ENCODE measurements at regions not wholly inside any gene's neighbourhood (a gene's known extent, or its start where the extent isn't known, plus 50 kb on each side); places are given as distances from the start of the nearest gene placed in this dataset.

DNA sequence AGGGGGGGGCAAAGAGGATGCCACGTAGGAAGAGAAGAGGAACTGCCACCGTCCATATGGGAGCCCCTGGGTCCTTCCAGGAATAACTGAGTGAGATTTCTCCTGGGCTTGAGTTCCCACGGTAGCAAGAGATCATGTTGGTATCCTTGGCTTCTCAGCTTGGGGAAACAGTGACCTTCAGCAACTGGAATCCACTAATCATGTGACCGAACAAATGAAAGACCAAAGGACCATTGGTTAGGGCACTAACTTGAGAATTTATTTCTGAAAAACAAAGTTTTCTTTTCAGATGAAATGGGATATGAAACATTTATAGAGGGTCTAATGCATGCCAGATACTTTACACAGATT, 259.4 kb upstream of the ID2 start:
- TF ChIP-seq POLR2A (IDR thresholded peaks at IDR 0.05; ENCODE audit: extremely low read depth, insufficient read length) (no peak), MYC (IDR thresholded peaks at IDR 0.05; ENCODE audit: low read depth, low read length) (no peak)
- TF ChIP-seq, protein P1, sequence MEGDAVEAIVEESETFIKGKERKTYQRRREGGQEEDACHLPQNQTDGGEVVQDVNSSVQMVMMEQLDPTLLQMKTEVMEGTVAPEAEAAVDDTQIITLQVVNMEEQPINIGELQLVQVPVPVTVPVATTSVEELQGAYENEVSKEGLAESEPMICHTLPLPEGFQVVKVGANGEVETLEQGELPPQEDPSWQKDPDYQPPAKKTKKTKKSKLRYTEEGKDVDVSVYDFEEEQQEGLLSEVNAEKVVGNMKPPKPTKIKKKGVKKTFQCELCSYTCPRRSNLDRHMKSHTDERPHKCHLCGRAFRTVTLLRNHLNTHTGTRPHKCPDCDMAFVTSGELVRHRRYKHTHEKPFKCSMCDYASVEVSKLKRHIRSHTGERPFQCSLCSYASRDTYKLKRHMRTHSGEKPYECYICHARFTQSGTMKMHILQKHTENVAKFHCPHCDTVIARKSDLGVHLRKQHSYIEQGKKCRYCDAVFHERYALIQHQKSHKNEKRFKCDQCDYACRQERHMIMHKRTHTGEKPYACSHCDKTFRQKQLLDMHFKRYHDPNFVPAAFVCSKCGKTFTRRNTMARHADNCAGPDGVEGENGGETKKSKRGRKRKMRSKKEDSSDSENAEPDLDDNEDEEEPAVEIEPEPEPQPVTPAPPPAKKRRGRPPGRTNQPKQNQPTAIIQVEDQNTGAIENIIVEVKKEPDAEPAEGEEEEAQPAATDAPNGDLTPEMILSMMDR (IDR thresholded peaks at IDR 0.05; ENCODE audit: low read depth, low read length), result no peak
- TF ChIP-seq, protein P2, sequence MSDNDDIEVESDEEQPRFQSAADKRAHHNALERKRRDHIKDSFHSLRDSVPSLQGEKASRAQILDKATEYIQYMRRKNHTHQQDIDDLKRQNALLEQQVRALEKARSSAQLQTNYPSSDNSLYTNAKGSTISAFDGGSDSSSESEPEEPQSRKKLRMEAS (IDR thresholded peaks at IDR 0.05; ENCODE audit: low read depth, low read length), result no peak

All from NB4 (cell line).